AG04449 (cell line): ENCODE measurements at regions not wholly inside any gene's neighbourhood (a gene's known extent, or its start where the extent isn't known, plus 50 kb on each side); places are given as distances from the start of the nearest gene placed in this dataset.

Source experiments
- CTCF ChIA-PET: fragments of 350-600 bp; formaldehyde crosslinking; extraction: SDS; loops from one replicate; lab custom pipeline; 2021; ENCODE audit warnings: antibody characterized with exemption; lab: Yijun Ruan, JAX
- POLR2A ChIA-PET: fragments of 400-600, 350-600 bp; formaldehyde crosslinking; extraction: SDS; loops from one replicate; lab custom pipeline; 2020; ENCODE audit warnings: antibody characterized with exemption, inconsistent platforms; lab: Yijun Ruan, JAX
- DNase-seq: peaks from one replicate; pipeline ENCODE4 v3.0.0-alpha.2; 2010; ENCODE audit warnings: low read depth, low spot score
- H3K4me3 ChIP-seq: 2 replicates; pipeline ENCODE4 v1.5.1; 2011; ENCODE audit warnings: low read depth, mild to moderate bottlenecking, control low read depth, low read length
- TF ChIP-seq, protein P1 (sequence below): IDR thresholded peaks from one replicate; pipeline ENCODE4 v1.5.1; 2011; ENCODE audit warnings: mild to moderate bottlenecking, moderate library complexity, low read length, control low read depth, inconsistent platforms; ENCODE audit not compliant: insufficient read depth; ENCODE audit errors: missing control alignments

DNA sequence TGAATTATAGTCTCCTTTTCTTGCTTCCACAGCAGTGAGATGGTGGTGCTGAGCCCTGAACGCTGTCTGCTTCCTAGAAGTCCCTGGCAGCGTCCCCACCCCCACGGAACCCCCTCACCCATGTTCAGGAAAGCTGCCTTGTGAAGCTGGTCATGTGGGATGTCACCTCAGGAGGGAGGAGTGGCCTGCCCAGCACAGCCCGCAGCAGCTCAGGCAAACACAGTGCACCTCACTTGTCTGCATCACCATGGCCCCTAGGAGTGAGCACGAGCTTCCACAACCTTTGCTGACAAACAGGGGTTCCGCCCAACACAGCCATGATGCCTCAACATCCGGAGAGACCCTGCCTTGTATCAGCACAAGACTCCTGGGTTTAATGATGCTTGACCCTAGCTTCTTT is 508.9 kb downstream of the RPS24 start:
- DNase-seq = no peak
- ChIA-PET POLR2A (no interaction called here), CTCF (interaction anchor here (0.8 to 2.9 kb wide), 4 partner anchors 8 to 495 kb away, joined by 3 to 9 read pairs (median 4); no protein-coding TSS in a partner anchor)
- TF ChIP-seq, protein P1, sequence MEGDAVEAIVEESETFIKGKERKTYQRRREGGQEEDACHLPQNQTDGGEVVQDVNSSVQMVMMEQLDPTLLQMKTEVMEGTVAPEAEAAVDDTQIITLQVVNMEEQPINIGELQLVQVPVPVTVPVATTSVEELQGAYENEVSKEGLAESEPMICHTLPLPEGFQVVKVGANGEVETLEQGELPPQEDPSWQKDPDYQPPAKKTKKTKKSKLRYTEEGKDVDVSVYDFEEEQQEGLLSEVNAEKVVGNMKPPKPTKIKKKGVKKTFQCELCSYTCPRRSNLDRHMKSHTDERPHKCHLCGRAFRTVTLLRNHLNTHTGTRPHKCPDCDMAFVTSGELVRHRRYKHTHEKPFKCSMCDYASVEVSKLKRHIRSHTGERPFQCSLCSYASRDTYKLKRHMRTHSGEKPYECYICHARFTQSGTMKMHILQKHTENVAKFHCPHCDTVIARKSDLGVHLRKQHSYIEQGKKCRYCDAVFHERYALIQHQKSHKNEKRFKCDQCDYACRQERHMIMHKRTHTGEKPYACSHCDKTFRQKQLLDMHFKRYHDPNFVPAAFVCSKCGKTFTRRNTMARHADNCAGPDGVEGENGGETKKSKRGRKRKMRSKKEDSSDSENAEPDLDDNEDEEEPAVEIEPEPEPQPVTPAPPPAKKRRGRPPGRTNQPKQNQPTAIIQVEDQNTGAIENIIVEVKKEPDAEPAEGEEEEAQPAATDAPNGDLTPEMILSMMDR = no peak
- no peak overlapping the region for H3K4me3 ChIP-seq

DNA sequence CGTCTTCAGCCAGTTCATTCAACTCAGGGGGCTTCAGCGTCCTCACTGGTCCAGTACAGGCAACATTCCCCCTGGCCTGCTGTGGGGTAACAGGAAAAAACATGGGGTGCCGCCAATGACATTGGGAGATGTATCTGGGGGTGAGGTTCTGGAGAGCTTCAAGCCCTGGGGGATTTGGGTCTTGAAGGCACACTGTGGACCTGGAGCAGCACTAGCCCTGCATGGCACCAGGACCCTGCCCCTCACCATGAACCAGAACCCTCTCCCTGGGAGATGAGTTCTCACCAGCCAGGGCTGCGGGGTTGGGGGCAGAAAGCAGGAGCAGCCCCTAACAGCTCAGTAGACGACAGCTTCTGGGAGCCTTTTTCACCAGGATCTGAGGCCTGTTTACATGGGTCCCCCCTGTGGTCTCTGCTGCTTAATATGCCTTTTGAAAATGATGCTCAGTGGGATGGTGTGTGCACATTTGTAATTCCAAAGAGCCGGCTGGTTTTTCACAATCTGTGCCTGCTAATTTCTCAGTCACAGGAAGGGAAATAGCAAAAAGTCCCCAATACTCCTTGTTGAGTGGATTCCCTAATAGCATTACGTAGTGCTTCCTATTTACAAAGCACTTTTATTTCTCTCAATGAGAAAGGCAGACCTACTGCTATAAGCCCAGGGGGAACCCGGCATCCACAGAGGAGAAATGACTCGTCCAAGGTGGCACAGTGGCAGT is 509.5 kb downstream of the RPS24 start:
- TF ChIP-seq, protein P1 = no peak
- ChIA-PET POLR2A (no interaction called here), CTCF (interaction anchor here (0.8 to 2.9 kb wide), 2 partner anchors 9 to 495 kb away, joined by 4 to 9 read pairs; no protein-coding TSS in a partner anchor)
- no peak overlapping the region for H3K4me3 ChIP-seq
- DNase-seq = no peak

DNA sequence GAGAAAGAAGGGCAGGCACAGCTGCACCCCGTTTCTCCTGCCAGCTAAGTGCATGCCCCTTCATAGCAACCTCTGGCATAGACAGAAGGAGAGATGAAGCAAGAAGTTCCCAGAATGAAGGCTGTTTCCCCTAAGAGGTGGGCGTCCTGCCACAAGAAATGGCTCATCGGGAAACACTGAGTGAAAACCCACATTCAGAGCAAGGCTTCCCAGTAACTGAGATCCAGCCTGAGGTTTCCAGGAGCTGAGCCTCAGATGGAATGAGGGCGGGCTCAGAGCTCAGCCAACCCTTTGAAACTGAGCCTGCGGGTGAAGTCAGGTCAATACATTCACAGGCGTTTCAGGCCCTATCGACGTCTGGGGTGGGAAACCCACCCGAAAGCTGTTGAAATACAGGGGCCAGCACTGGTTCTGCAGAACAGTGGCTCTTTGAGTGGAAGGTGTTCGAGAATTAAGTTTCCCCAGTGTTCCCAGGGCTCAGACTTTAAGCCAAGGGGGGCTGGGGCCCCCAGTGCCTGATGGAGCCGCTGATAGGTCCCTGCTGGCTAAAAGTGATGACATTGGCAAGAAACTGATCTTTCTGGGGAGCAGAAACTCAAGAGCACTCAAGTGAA is 510.2 kb downstream of the RPS24 start:
- CTCF ChIA-PET = interaction anchor here (0.6 kb wide), 1 partner anchor 122 kb away, joined by 3 read pairs; no protein-coding TSS in a partner anchor
- DNase-seq = peak; percentile 82
- POLR2A ChIA-PET = no interaction called here
- H3K4me3 ChIP-seq = no peak overlapping the region
- TF ChIP-seq, protein P1 = no peak

DNA sequence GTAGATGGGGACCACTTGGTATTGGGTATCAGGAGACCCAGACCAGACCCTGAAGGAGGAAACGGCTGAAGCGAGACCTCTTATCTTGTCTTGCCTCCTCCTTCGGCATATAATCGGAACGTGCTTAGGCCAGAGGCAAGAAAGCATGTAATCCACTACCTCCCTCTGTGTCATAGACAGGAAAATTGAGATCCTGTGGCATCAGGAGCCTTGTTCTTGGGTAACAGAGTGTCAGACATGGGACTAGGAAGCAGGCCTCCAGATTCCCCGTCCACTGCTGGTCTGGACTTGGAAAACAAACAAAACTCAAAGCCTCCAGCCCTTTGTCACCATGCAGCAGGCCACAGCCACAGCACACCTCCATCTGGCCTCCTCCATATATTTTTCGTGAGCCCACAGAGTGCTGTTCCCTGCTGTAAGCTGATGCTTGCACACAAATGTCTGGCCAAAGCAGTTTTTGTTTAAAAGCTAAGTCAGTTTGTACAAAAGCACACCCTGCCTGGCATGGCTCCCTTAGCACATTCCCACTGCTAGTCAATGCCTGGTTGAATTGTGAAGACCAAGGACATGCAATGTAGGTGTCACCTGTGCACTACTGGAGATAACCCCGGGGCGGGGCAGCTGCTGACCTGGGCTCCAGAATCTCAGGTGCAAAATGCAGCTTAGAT is 510.9 kb downstream of the RPS24 start:
- ChIA-PET POLR2A (no interaction called here), CTCF (interaction anchor here (0.6 kb wide), 1 partner anchor 123 kb away, joined by 3 read pairs; no protein-coding TSS in a partner anchor)
- TF ChIP-seq, protein P1 = no peak
- no peak overlapping the region for H3K4me3 ChIP-seq
- DNase-seq = no peak

DNA sequence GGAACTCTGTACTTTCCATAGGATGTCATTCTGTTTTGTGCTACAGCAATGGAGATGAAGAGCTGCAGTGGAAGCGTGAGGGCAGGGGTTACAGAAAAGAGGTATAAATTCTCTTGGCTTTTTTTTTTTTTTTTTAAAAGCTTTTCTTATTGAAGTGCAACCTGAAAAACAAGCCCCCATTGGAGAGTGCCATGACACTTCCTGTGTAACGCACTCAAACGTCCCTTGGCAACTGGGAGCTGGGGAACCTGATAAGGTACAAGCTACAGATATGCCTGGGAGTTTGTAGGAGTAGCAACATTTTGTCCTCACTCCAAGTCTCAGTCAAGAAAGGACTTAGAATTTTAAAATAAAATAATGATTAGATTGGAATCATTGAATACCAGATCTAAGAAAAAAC is 512.1 kb downstream of the RPS24 start:
- POLR2A ChIA-PET = no interaction called here
- H3K4me3 ChIP-seq = no peak overlapping the region
- no peak for DNase-seq
- CTCF ChIA-PET = no interaction called here
- TF ChIP-seq, protein P1 = no peak

DNA sequence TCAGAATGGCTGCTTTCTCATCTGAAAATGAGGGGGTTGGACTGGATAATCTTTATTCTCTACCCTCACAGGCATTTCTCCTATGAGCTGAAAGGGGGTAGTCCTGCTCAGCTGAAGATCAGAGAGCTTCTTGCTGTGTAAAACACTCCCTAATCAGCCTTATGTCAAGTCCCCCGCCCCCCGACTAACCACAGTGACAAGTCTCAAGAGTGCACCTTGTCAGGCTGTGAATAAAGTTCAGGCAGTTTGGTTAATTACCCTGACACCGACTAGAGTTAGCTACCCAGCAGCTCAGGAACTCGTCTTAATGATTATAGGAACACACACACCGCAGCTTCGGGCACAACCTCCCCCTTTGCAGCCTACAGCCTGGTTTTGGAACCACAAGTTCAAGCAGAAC is 513.7 kb downstream of the RPS24 start:
- DNase-seq = no peak
- H3K4me3 ChIP-seq = no peak overlapping the region
- POLR2A ChIA-PET = no interaction called here
- CTCF ChIA-PET = no interaction called here
- TF ChIP-seq, protein P1 = no peak
